Osteoblast (primary cell): ENCODE measurements at regions not wholly inside any gene's neighbourhood (a gene's known extent, or its start where the extent isn't known, plus 50 kb on each side); places are given as distances from the start of the nearest gene placed in this dataset.

ENCODE experiments used
- DNase-seq: peaks from one replicate; pipeline ENCODE4 v3.0.0; 2011; ENCODE audit warnings: low spot score, mixed read lengths; ENCODE audit not compliant: insufficient read length; ENCODE audit errors: missing footprints
- H2AFZ ChIP-seq: 2 replicates; pipeline ENCODE4 v1.6.0; 2011; ENCODE audit warnings: mild to moderate bottlenecking, low read length
- H3K27ac ChIP-seq: 2 replicates; pipeline ENCODE4 v1.5.1; 2011; ENCODE audit warnings: mild to moderate bottlenecking, low read depth, low read length, moderate library complexity
- H3K27me3 ChIP-seq: 2 replicates; pipeline ENCODE4 v1.6.0; 2012; ENCODE audit warnings: mild to moderate bottlenecking, control low read depth, inconsistent platforms, low read length, moderate library complexity; ENCODE audit not compliant: insufficient read depth
- H3K36me3 ChIP-seq: 2 replicates; pipeline ENCODE4 v1.5.1; 2011; ENCODE audit warnings: mild to moderate bottlenecking, low read length, control low read depth, moderate library complexity; ENCODE audit not compliant: insufficient read depth
- H3K4me1 ChIP-seq: 2 replicates; pipeline ENCODE4 v1.5.1; 2011; ENCODE audit warnings: mild to moderate bottlenecking, low read length, control low read depth, moderate library complexity; ENCODE audit not compliant: insufficient read depth
- H3K4me2 ChIP-seq: 2 replicates; pipeline ENCODE4 v1.6.0; 2011; ENCODE audit warnings: mild to moderate bottlenecking, low read length; ENCODE audit not compliant: insufficient read depth
- H3K4me3 ChIP-seq: fragments of 200-600 bp; sonication (generic); 3 replicates; pipeline ENCODE4 v1.5.1; 2012; ENCODE audit warnings: mild to moderate bottlenecking, low read length, inconsistent platforms; ENCODE audit not compliant: insufficient read depth
- H3K79me2 ChIP-seq: 2 replicates; pipeline ENCODE4 v1.6.0; 2012; ENCODE audit warnings: mild to moderate bottlenecking, low read length, control low read depth, inconsistent platforms; ENCODE audit not compliant: insufficient read depth
- H3K9me3 ChIP-seq: 2 replicates; pipeline ENCODE4 v1.5.1; 2011; ENCODE audit warnings: low read depth, low read length, control low read depth
- H4K20me1 ChIP-seq: 2 replicates; pipeline ENCODE4 v1.6.0; 2012; ENCODE audit warnings: mild to moderate bottlenecking, low read length, control low read depth; ENCODE audit not compliant: insufficient read depth
- TF ChIP-seq, protein P1 (sequence below): IDR thresholded peaks from 2 replicates; pipeline ENCODE4 v1.5.1; 2011; ENCODE audit warnings: mild to moderate bottlenecking, low read depth, low read length, moderate library complexity; ENCODE audit errors: extremely low read depth

DNA sequence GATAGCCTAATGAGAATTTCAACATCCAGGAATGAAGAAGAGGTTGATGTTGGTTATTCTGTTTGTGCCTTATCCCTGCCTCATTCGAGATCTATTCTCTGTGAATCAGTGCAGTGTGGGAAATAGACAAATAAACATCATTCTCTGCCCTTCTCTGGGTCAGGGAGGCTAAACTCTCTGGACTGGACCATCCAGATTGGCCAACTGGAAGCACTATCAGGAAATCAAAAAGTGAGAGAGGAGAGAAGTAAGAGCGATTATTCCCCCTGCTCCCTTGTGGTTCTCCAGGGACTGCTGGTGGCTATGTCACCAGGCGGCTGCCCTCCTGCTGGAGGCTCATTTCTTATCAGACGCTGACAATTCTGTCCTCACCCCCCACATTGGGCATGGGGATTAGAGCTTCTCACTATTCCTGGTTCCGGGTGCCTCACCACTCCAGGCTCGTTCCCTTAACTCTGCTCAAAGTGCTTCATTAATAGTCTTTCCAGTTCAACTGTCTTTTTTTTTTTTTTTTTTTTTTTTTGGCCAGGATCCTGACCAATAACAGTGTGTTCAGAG is 201.7 kb upstream of the RREB1 start:
- H3K79me2 ChIP-seq: no peaks in the 10 kb centered on the region
- no peak for DNase-seq
- H3K27ac ChIP-seq: no peak overlapping the region
- H3K4me1 ChIP-seq: no peaks in the 10 kb centered on the region
- no peak overlapping the region for H2AFZ ChIP-seq
- H3K4me2 ChIP-seq: no peak overlapping the region
- no peaks in the 10 kb centered on the region for H3K36me3 ChIP-seq
- no peak overlapping the region for H3K4me3 ChIP-seq
- TF ChIP-seq, protein P1, sequence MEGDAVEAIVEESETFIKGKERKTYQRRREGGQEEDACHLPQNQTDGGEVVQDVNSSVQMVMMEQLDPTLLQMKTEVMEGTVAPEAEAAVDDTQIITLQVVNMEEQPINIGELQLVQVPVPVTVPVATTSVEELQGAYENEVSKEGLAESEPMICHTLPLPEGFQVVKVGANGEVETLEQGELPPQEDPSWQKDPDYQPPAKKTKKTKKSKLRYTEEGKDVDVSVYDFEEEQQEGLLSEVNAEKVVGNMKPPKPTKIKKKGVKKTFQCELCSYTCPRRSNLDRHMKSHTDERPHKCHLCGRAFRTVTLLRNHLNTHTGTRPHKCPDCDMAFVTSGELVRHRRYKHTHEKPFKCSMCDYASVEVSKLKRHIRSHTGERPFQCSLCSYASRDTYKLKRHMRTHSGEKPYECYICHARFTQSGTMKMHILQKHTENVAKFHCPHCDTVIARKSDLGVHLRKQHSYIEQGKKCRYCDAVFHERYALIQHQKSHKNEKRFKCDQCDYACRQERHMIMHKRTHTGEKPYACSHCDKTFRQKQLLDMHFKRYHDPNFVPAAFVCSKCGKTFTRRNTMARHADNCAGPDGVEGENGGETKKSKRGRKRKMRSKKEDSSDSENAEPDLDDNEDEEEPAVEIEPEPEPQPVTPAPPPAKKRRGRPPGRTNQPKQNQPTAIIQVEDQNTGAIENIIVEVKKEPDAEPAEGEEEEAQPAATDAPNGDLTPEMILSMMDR: no peak
- no peaks in the 10 kb centered on the region for H4K20me1 ChIP-seq
- no peaks in the 10 kb centered on the region for H3K9me3 ChIP-seq
- H3K27me3 ChIP-seq: no peaks in the 10 kb centered on the region

DNA sequence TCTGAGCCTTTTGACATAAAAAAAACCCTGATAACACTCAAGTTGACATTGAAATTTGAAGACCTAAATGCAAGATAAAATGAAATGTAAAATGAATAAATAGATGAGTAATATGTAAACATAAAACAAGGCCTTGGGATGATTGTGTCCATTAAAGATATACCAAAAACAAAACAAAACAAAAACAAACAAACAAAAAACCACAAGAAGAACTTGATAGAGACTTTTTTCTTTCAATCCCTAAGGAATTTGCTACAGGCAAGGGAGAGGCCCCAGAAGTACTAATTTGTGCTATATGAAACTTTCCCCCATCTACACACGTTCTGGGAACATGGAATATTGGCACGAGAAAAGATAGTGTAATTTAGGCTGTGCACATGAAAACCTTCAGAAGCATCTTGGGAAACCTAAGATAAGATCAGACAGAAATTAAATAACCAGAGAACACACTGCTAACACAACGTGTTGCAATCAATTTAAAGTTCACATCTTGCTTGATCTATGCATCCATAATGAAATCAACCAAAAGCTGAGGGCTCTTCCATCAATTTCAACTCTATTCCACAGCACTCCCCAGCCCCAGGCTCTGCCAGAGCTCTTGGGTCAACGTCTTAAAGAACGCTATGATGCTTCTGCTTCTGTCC is 201.1 kb upstream of the RREB1 start:
- H3K27me3 ChIP-seq: no peaks in the 10 kb centered on the region

DNA sequence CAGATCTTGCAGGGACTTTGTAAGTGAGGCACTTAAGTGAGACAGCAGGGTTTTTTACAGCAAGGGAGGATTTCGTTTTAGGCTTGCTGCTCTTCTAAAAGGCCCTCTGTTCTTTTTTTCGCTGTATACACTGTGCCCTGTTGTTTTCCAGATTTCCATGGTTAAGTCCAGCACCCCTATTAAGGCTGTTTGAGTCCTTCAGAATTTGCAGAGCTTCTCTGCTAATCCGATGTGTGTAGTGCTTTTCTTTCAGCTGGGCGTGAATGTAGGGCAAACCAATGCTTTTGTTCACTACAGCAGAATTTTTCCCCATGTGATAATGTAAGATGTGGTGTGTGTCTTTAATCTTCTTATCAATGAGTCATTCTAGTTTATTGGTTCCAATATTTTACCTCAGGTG is 200.5 kb upstream of the RREB1 start:
- Histone ChIP-seq H3K36me3 (no peaks in the 10 kb centered on the region), H3K4me3 (no peak overlapping the region), H3K9me3 (no peaks in the 10 kb centered on the region), H3K27me3 (no peaks in the 10 kb centered on the region), H3K4me1 (no peaks in the 10 kb centered on the region), H3K79me2 (no peaks in the 10 kb centered on the region), H3K27ac (no peak overlapping the region), H4K20me1 (no peaks in the 10 kb centered on the region), H2AFZ (no peak overlapping the region), H3K4me2 (no peak overlapping the region)
- TF ChIP-seq, protein P1: no peak
- DNase-seq: no peak

More for the DNA sequence above, 201.1 kb upstream of the RREB1 start:
- H3K79me2 ChIP-seq: no peaks in the 10 kb centered on the region
- no peaks in the 10 kb centered on the region for H4K20me1 ChIP-seq
- H2AFZ ChIP-seq: no peak overlapping the region
- TF ChIP-seq, protein P1: no peak
- no peak overlapping the region for H3K27ac ChIP-seq
- H3K4me1 ChIP-seq: no peaks in the 10 kb centered on the region
- no peak overlapping the region for H3K4me2 ChIP-seq
- DNase-seq: no peak
- no peak overlapping the region for H3K4me3 ChIP-seq
- no peaks in the 10 kb centered on the region for H3K36me3 ChIP-seq
- no peaks in the 10 kb centered on the region for H3K9me3 ChIP-seq

DNA sequence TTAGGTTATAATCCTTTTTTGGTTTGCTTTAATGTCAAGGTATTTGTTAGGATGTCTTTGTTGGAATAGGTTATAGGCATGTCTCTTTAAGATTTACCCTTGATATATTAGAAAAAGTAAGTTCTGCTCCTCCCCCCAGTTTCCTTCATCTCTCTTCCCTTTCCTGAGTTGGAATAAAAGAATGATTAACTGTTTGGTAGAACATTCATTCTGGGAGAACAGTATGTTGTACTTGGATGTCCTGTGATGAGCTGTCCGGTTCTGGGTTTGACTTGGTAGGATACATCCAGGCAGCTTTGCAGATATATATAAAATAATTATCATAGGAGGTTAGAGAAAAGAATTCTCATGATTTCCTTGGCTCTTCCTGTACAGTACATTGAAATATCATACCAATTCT is 199.6 kb upstream of the RREB1 start:
- TF ChIP-seq, protein P1: no peak
- H2AFZ ChIP-seq: no peak overlapping the region

More for the DNA sequence above, 199.6 kb upstream of the RREB1 start:
- Histone ChIP-seq H3K27me3 (no peaks in the 10 kb centered on the region), H3K27ac (no peak overlapping the region), H3K79me2 (no peaks in the 10 kb centered on the region), H3K4me1 (no peaks in the 10 kb centered on the region), H3K4me2 (no peak overlapping the region), H3K9me3 (no peaks in the 10 kb centered on the region), H4K20me1 (no peaks in the 10 kb centered on the region), H3K4me3 (no peak overlapping the region), H3K36me3 (no peaks in the 10 kb centered on the region)
- no peak for DNase-seq
